ENCODE measurements at regions not wholly inside any gene's neighbourhood (a gene's known extent, or its start where the extent isn't known, plus 50 kb on each side); places are given as distances from the start of the nearest gene placed in this dataset.
"Not testable (repeated sequence)": the region's sequence is repeated elsewhere in the genome, so short reads cannot be mapped to it uniquely, and the experiment has no call there.

- no peak for DNase-seq (ENCODE audit: low read depth, low spot score)
Observed at GRCh38 chr4:122100508-122100907, 51.6 kb upstream of the BLTP1 start.

GRCh38 chr4:122099896-122100295, 52.2 kb upstream of the BLTP1 start:
- DNase-seq (ENCODE audit: low read depth, low spot score) = no peak

GRCh38 chr4:122091836-122092405, 60.2 kb upstream of the BLTP1 start:
- no peak for DNase-seq (ENCODE audit: low read depth, low spot score)

- DNase-seq (ENCODE audit: low read depth, low spot score) = no peak
Observed at GRCh38 chr4:122091397-122091796, 60.7 kb upstream of the BLTP1 start.

DNA sequence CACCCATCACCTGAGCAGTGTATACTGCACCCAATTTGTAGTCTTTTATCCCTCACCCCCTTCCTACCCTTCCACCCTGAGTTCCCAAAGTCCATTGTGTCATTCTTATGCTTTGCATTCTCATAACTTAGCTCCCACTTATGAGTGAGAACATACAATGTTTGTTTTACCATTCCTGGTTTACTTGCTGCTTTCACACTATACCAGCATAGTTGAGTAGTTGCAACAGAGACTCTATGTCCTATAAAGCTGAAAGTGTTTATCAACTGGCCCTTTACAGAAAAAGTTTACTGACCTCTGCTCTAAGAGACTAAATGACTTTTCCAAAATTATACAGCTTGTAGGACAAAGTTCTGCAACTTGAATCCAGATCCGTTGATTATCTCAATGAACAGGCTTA, 61.1 kb upstream of the BLTP1 start:
- DNase-seq (ENCODE audit: low read depth, low spot score) = no peak

- DNase-seq (ENCODE audit: low read depth, low spot score) = no peak
Observed at GRCh38 chr4:122086338-122087065, 65.6 kb upstream of the BLTP1 start.

DNA sequence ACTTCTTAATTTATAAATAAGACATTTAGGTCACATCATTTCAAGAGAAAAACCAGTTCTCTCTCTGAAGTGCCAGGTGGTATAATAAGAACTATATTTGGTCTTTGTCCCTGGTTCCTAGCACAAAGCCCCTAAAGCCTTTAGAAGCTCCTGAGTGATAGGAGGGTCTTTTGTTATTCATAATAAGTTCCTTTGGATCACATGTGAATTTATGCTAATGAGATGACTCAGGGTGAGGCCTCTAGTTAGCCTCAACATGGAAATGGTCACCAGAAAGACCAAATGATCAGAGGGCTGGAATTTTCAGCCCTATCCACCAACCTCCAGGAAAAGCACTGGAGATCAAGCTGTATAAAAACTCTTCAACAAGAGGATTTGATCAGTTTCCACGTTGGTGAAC, 68.1 kb upstream of the BLTP1 start:
- no peak for DNase-seq (ENCODE audit: low read depth, low spot score)

DNA sequence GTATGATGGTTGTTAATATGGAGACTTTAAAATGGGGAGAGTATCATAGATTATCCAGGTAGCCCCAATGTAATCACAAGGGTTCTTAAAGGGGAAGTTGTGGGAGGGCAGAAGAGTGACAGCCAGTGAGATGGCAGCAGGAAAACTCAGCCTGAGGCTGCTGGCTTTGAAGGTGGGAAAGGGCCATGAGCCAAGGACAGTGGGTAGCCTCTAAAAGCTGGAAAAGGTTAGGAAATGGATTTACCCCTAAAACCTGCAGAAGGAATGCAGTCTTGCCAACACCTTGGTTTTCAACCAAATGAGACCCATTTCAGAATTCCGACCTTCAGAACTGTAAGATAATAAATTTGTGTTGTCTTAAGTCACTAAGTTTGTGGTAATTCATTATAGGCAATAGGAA, 68.8 kb upstream of the BLTP1 start:
- DNase-seq (ENCODE audit: low read depth, low spot score) = no peak

- DNase-seq (ENCODE audit: low read depth, low spot score) = no peak
Observed at GRCh38 chr4:122082661-122083060, 69.5 kb upstream of the BLTP1 start.

- not testable (repeated sequence) for DNase-seq (ENCODE audit: low read depth, low spot score)
Observed at GRCh38 chr4:122077653-122078052, 74.5 kb upstream of the BLTP1 start.

DNA sequence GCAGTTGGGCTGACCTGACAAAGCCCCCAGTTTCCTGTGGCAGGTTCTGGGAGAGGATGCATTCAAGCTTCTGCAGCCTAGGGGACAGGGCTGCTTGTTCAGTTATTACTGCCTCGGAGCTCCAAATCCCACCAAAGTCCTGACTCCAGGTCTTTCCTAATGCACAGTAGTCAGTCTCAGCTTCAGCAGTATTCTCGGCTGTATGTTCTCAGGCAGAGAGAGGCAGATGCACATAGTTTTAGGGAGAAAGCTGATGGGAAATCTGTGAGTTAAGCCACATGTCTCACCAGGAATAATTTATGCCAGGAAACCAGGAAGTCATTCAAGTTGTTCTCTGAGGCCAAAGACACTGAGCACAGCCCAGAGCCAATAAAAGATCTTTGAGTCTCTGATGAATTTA, 75.3 kb upstream of the BLTP1 start:
- not testable (repeated sequence) for DNase-seq (ENCODE audit: low read depth, low spot score)

GRCh38 chr4:122073615-122074014, 78.5 kb upstream of the BLTP1 start:
- no peak for DNase-seq (ENCODE audit: low read depth, low spot score)

DNA sequence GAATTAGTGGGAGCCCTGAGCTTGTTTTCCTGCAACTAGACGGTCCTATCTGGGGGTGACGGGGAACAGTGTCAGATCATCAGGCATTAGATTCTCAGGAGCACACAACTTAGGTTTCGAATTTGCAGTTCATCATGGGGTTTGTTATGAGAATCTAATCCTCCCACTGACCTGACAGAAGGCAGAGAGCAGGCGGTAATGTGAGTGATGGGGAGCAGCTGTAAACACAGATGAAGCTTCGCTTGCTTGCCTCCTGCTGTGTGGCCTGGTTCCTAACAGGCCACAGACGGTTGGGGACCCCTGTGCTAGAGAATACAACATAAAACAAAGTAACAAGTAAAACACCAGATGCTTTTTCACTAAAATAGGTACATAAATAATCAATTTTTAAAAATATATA, 86.2 kb upstream of the BLTP1 start:
- DNase-seq (ENCODE audit: low read depth, low spot score) = no peak

- DNase-seq (ENCODE audit: low read depth, low spot score) = no peak
Observed at GRCh38 chr4:122065149-122065548, 87.0 kb upstream of the BLTP1 start.

GRCh38 chr4:122053186-122053585, 98.9 kb upstream of the BLTP1 start:
- no peak for DNase-seq (ENCODE audit: low read depth, low spot score)

DNA sequence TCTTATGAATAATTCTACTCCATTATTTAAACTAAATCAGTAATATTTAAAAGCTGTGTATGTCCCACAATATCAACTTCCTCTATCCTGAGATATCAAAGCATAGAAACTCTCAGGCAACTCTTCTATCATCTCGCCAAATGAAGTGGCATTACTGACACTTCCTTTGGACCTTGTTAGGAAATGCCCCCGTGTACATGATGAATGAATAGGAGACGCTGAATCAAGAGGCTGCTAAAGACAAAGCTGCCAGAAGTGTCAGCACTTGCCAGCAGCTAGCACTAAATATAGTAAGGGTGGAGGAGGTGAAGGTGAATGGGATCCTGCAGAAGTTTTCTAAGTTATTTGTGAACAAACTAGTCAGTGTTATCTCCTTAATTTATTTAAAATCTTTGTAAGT, 99.5 kb upstream of the BLTP1 start:
- no peak for DNase-seq (ENCODE audit: low read depth, low spot score)

- DNase-seq (ENCODE audit: low read depth, low spot score) = no peak
Observed at GRCh38 chr4:122050841-122051240, 99.0 kb upstream of the TRPC3 start.

DNA sequence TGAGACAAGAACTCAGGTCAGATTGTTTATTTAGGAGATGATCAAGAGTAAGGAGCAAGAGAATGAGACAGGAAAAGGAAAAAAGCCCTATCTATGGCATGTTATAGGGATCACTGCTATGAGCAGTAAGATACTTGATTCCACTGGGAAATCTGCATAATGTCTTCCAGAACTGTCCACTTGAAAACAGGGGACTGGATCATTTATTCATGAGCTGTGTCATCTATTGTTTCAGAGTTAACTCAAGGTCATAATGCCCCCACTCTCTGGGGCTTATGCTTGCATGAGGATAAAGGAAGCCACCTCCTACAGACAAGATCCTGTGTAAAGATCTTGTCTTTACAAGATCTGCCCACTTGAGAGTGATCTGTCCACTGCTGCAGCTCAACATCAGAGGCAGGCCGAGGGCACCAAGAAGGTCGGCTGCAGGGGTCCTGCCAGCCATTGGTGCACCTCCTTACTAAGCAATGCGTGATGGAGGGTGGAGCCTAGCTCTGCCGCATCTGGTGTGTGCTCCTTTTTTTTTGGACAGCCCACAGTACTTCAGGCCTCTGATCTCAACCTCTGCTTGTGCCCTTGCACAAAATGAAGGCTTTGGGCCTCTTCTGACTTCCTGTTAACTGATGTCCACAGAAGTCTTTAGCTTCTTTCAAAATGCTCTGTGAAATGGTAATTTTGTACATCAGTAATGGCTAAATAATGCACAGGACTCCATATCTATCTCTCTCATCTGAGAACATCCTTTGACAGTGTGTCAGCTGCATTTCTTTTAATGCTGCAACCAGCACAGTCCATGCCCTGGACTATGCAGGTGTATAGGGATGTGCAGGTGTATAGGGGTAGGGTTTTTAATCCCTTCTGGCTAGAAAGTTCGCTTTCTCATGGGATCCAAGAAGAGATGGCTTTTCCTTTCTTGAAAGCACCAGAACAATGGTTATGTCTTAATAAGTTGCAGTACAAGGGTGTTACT, 95.9 kb upstream of the TRPC3 start:
- no peak for DNase-seq (ENCODE audit: low read depth, low spot score)

DNA sequence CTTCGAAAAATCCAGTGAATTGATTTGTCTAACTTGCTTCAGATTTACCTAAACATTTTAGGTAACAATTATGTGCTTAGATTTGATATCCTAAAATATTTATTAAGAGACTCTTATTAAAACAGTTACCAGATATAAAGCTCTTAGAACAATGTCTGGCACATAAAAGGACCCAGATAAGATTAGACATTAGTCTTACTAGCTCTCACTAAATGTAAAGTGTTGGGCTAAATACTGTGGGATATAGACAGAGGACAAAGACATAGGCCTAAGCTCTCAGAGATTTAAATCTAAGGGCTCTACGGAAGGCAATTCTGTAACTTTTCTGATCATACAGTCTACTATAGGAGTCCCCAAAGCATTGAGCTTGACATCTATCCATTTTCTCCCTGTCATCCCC, 94.4 kb upstream of the TRPC3 start:
- DNase-seq (ENCODE audit: low read depth, low spot score) = no peak

- peak; percentile 53 for DNase-seq (ENCODE audit: low read depth, low spot score)
Observed at GRCh38 chr4:122045533-122045932, 93.7 kb upstream of the TRPC3 start.

- DNase-seq (ENCODE audit: low read depth, low spot score) = no peak
Observed at GRCh38 chr4:122044501-122044900, 92.6 kb upstream of the TRPC3 start.

DNA sequence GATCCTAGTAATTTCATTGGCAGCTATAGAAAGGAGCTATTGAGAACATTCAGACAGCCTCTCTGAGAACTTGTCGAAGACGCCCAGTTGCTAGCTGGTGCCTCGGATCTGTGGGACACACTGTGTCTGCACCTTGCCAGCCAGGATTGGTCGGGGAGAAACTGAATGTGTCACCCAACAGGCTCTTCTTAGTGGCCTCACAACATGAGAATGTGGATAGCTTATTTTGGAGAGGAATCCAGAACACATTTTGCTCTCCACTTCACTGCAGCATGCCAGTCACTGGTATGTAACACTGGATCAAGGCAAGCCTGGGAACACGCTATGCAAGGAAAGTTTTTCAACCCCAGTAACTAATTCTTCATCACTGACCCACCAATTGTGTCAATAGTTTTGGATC, 89.5 kb upstream of the TRPC3 start:
- no peak for DNase-seq (ENCODE audit: low read depth, low spot score)

Data from pulmonary artery endothelial cell (primary cell).